Mucosa of descending colon (tissue), 3 donors: ENCODE measurements at regions not wholly inside any gene's neighbourhood (a gene's known extent, or its start where the extent isn't known, plus 50 kb on each side); places are given as distances from the start of the nearest gene placed in this dataset.
"Not testable (repeated sequence)": the region's sequence is repeated elsewhere in the genome, so short reads cannot be mapped to it uniquely, and the experiment has no call there.

Source experiments
- ATAC-seq: fragments of 200-7000 bp; cut with Tn5 transposase; one replicate; pipeline ENCODE4 v1.9.1; 2020; ENCODE audit warnings: mild to moderate bottlenecking, moderate library complexity
- DNase-seq, 3 donors: peaks; one replicate each; pipeline ENCODE4 v3.0.0-alpha.2; 2020
- H3K36me3 ChIP-seq: fragments of 200-600 bp; one replicate; pipeline ENCODE4 v1.8.0; 2021; ENCODE audit warnings: low read depth, mild to moderate bottlenecking
- H3K4me1 ChIP-seq: fragments of 200-600 bp; one replicate; pipeline ENCODE4 v1.8.0; 2021; ENCODE audit warnings: low read depth, mild to moderate bottlenecking
- H3K4me3 ChIP-seq: fragments of 200-600 bp; one replicate; pipeline ENCODE4 v1.8.0; 2021; ENCODE audit warnings: mild to moderate bottlenecking
- H3K9me3 ChIP-seq: fragments of 200-600 bp; one replicate; pipeline ENCODE4 v1.8.0; 2021; ENCODE audit warnings: mild to moderate bottlenecking
- CTCF ChIP-seq: fragments of 200-600 bp; IDR thresholded peaks from one replicate; pipeline ENCODE4 v1.8.0; 2022; ENCODE audit warnings: antibody characterized with exemption, mild to moderate bottlenecking
- intact Hi-C, 2 donors: fragments of 100-400 bp; cut with DNase I in 1 of 2; cut with micrococcal nuclease in 1 of 2; formaldehyde crosslinking; loops; one replicate each; pipeline versions ENCODE4 v1.11.0 to v1.11.1; 2022; cut with DNase I, micrococcal nuclease
- donor health status: DM: no; HTN: no; CAD: no; lungs with moderate emphysema.
- donor health status: DM: no; HTN: no; CAD: no.
- donor health status: DM: no; HTN: yes; CAD: no.

GRCh38 chrX:75596178-75596577 is 73.3 kb upstream of the ZDHHC15 start:
- DNase-seq: no peak
- TF ChIP-seq CTCF: no peak
- intact Hi-C loops: no loop called here

DNA sequence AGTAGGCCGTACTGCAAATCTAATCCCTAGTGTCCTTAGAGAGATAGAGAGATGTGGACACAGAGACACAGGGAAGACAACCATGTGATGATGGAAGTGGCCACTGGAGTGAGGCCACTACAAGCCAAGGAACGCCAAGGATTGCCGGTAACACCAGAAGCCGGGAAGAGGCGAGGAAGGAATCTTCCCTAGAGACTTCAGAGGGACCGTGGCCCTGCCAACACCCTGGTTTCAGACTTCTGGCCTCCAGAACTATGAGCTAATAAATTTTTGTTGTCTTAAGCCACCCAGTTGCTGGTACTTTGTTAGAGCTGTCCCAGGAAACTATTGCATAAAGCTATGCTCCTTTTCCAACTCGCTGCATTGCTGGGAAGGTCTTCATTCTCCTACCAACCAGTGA is 70.3 kb upstream of the ZDHHC15 start:
- H3K4me1 ChIP-seq, H3K4me3 ChIP-seq, H3K9me3 ChIP-seq, ATAC-seq, intact Hi-C loops, DNase-seq, H3K36me3 ChIP-seq: not testable (repeated sequence)

More at GRCh38 chrX:75596178-75596577, 73.3 kb upstream of the ZDHHC15 start:
- Histone ChIP-seq H3K4me1 (no peaks in the 10 kb centered on the region), H3K36me3 (no peaks in the 10 kb centered on the region), H3K4me3 (no peak overlapping the region), H3K9me3 (no peaks in the 10 kb centered on the region)
- ATAC-seq: no peak

DNA sequence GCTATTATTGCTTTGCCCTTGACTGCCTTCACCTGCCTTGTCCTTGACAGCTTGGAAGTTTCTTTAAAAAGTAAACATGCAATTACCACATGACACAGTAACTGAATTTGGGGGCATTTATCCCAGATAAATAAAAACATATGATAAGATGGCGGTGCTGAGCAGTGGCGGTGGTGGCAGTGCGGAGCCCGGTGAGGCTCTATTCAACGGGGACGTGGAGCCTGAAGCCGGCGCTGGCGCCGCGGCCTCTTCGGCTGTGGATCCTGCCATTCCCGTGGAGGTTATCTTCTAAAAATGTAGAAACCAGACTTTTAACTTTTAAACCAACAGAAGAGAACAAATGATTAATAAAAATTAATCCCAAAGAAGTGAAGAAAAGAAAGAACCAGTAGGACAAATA is 59.7 kb upstream of the ZDHHC15 start:
- Histone ChIP-seq H3K36me3 (no peaks in the 10 kb centered on the region), H3K4me1 (no peaks in the 10 kb centered on the region), H3K4me3 (no peak overlapping the region), H3K9me3 (no peaks in the 10 kb centered on the region)
- no peak for TF ChIP-seq CTCF
- intact Hi-C loops: no loop called here
- DNase-seq (no peak), ATAC-seq (no peak)
